IPS-18a (cell line): ENCODE measurements at regions not wholly inside any gene's neighbourhood (a gene's known extent, or its start where the extent isn't known, plus 50 kb on each side); places are given as distances from the start of the nearest gene placed in this dataset.

Experiments used
- H3K27ac ChIP-seq: one replicate; pipeline ENCODE4 v1.5.1; 2013; ENCODE audit warnings: low read length
- H3K27me3 ChIP-seq: one replicate; pipeline ENCODE4 v1.6.1; 2013; ENCODE audit warnings: mild to moderate bottlenecking, low read length; ENCODE audit not compliant: control insufficient read depth, insufficient read depth
- H3K36me3 ChIP-seq: one replicate; pipeline ENCODE4 v1.6.1; 2013; ENCODE audit warnings: low read depth, low read length; ENCODE audit not compliant: control insufficient read depth
- H3K4me1 ChIP-seq: one replicate; pipeline ENCODE4 v1.6.1; 2013; ENCODE audit warnings: low read depth, low read length; ENCODE audit not compliant: control insufficient read depth
- H3K4me3 ChIP-seq: one replicate; pipeline ENCODE4 v1.5.1; 2013; ENCODE audit warnings: low read length
- H3K9ac ChIP-seq: one replicate; pipeline ENCODE4 v1.6.1; 2013; ENCODE audit warnings: mild to moderate bottlenecking, low read length, moderate library complexity
- H3K9me3 ChIP-seq: one replicate; pipeline ENCODE4 v1.6.1; 2013; ENCODE audit warnings: low read depth, low read length; ENCODE audit not compliant: control insufficient read depth

GRCh38 chr2:42971947-42972736, 179.8 kb upstream of the HAAO start:
- no peak overlapping the region for H3K9ac ChIP-seq
- no peaks in the 10 kb centered on the region for H3K27me3 ChIP-seq
- H3K4me3 ChIP-seq: no peak overlapping the region
- no peak overlapping the region for H3K27ac ChIP-seq
- H3K4me1 ChIP-seq: peaks cover 5% of the 10 kb centered on the region
- H3K36me3 ChIP-seq: no peaks in the 10 kb centered on the region
- no peaks in the 10 kb centered on the region for H3K9me3 ChIP-seq

GRCh38 chr2:42971381-42971780, 179.0 kb upstream of the HAAO start:
- no peaks in the 10 kb centered on the region for H3K36me3 ChIP-seq
- no peak overlapping the region for H3K9ac ChIP-seq

GRCh38 chr2:42970151-42970550, 177.8 kb upstream of the HAAO start:
- Histone ChIP-seq H3K9ac (no peak overlapping the region), H3K36me3 (no peaks in the 10 kb centered on the region), H3K27ac (no peak overlapping the region), H3K4me1 (peaks cover 3% of the 10 kb centered on the region), H3K9me3 (no peaks in the 10 kb centered on the region), H3K4me3 (no peak overlapping the region), H3K27me3 (no peaks in the 10 kb centered on the region)

More at GRCh38 chr2:42971381-42971780, 179.0 kb upstream of the HAAO start:
- no peaks in the 10 kb centered on the region for H3K9me3 ChIP-seq
- no peak overlapping the region for H3K4me3 ChIP-seq
- no peaks in the 10 kb centered on the region for H3K27me3 ChIP-seq
- peaks cover 5% of the 10 kb centered on the region for H3K4me1 ChIP-seq
- H3K27ac ChIP-seq: no peak overlapping the region

- Histone ChIP-seq H3K27ac (no peak overlapping the region), H3K9me3 (no peaks in the 10 kb centered on the region), H3K4me3 (no peak overlapping the region), H3K27me3 (no peaks in the 10 kb centered on the region), H3K9ac (no peak overlapping the region), H3K36me3 (no peaks in the 10 kb centered on the region), H3K4me1 (no peaks in the 10 kb centered on the region)
Measured at GRCh38 chr2:42969231-42970150, 177.1 kb upstream of the HAAO start.

- Histone ChIP-seq H3K9me3 (no peaks in the 10 kb centered on the region), H3K27ac (no peak overlapping the region), H3K36me3 (no peaks in the 10 kb centered on the region), H3K4me3 (no peak overlapping the region), H3K27me3 (no peaks in the 10 kb centered on the region), H3K4me1 (peaks cover under 1% of the 10 kb centered on the region), H3K9ac (no peak overlapping the region)
Measured at GRCh38 chr2:42967959-42968674, 175.7 kb upstream of the HAAO start.

GRCh38 chr2:42965910-42966309, 173.5 kb upstream of the HAAO start:
- Histone ChIP-seq H3K4me1 (peaks cover 11% of the 10 kb centered on the region), H3K36me3 (no peaks in the 10 kb centered on the region), H3K27me3 (no peaks in the 10 kb centered on the region), H3K9ac (no peak overlapping the region), H3K9me3 (no peaks in the 10 kb centered on the region), H3K4me3 (no peak overlapping the region), H3K27ac (no peak overlapping the region)

GRCh38 chr2:42965196-42965595, 172.8 kb upstream of the HAAO start:
- Histone ChIP-seq H3K4me3 (no peak overlapping the region), H3K27me3 (no peaks in the 10 kb centered on the region), H3K27ac (no peak overlapping the region), H3K9ac (no peak overlapping the region), H3K36me3 (no peaks in the 10 kb centered on the region), H3K9me3 (no peaks in the 10 kb centered on the region), H3K4me1 (peaks cover 11% of the 10 kb centered on the region)

GRCh38 chr2:42964439-42965083, 172.2 kb upstream of the HAAO start:
- no peak overlapping the region for H3K27ac ChIP-seq
- H3K9ac ChIP-seq: no peak overlapping the region

GRCh38 chr2:42963452-42964068, 171.2 kb upstream of the HAAO start:
- peaks cover 11% of the 10 kb centered on the region for H3K4me1 ChIP-seq
- no peak overlapping the region for H3K27ac ChIP-seq
- no peak overlapping the region for H3K9ac ChIP-seq
- no peaks in the 10 kb centered on the region for H3K27me3 ChIP-seq
- H3K9me3 ChIP-seq: no peaks in the 10 kb centered on the region
- H3K4me3 ChIP-seq: no peak overlapping the region
- H3K36me3 ChIP-seq: no peaks in the 10 kb centered on the region

More at GRCh38 chr2:42964439-42965083, 172.2 kb upstream of the HAAO start:
- H3K4me3 ChIP-seq: no peak overlapping the region
- no peaks in the 10 kb centered on the region for H3K36me3 ChIP-seq
- peaks cover 11% of the 10 kb centered on the region for H3K4me1 ChIP-seq
- H3K27me3 ChIP-seq: no peaks in the 10 kb centered on the region
- no peaks in the 10 kb centered on the region for H3K9me3 ChIP-seq

- Histone ChIP-seq H3K27ac (no peak overlapping the region), H3K4me3 (no peak overlapping the region), H3K36me3 (no peaks in the 10 kb centered on the region), H3K9ac (no peak overlapping the region), H3K27me3 (no peaks in the 10 kb centered on the region), H3K9me3 (no peaks in the 10 kb centered on the region), H3K4me1 (peaks cover 17% of the 10 kb centered on the region)
Measured at GRCh38 chr2:42962508-42962953, 170.1 kb upstream of the HAAO start.
